Body of pancreas (tissue), 4 donors: ENCODE measurements at regions not wholly inside any gene's neighbourhood (a gene's known extent, or its start where the extent isn't known, plus 50 kb on each side); places are given as distances from the start of the nearest gene placed in this dataset.

ENCODE experiments used
- POLR2A ChIP-seq, 3 donors: fragments of 450-650 bp; IDR thresholded peaks; one replicate each; pipeline ENCODE4 v1.6.1; 2016; ENCODE audit warnings: antibody characterized with exemption in 3 of 3, mild to moderate bottlenecking in 2 of 3
- TF ChIP-seq, protein P1 (sequence below), 7 experiments: fragments of 450-650 bp in 4 of 7; fragments of 200-600 bp in 3 of 7; sonication (generic) in 3 of 7; IDR thresholded peaks; one replicate each; pipeline ENCODE4 v1.5.1; 2016 to 2019; ENCODE audit warnings: antibody characterized with exemption in 7 of 7

- TF ChIP-seq, protein P1, sequence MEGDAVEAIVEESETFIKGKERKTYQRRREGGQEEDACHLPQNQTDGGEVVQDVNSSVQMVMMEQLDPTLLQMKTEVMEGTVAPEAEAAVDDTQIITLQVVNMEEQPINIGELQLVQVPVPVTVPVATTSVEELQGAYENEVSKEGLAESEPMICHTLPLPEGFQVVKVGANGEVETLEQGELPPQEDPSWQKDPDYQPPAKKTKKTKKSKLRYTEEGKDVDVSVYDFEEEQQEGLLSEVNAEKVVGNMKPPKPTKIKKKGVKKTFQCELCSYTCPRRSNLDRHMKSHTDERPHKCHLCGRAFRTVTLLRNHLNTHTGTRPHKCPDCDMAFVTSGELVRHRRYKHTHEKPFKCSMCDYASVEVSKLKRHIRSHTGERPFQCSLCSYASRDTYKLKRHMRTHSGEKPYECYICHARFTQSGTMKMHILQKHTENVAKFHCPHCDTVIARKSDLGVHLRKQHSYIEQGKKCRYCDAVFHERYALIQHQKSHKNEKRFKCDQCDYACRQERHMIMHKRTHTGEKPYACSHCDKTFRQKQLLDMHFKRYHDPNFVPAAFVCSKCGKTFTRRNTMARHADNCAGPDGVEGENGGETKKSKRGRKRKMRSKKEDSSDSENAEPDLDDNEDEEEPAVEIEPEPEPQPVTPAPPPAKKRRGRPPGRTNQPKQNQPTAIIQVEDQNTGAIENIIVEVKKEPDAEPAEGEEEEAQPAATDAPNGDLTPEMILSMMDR (IDR thresholded peaks at IDR 0.05), result no peak
- no peak for TF ChIP-seq POLR2A (IDR thresholded peaks at IDR 0.05)
Observed at GRCh38 chr3:193132241-193132640, 108.8 kb upstream of the PLAAT1 start.
